ENCODE measurements at regions not wholly inside any gene's neighbourhood (a gene's known extent, or its start where the extent isn't known, plus 50 kb on each side); places are given as distances from the start of the nearest gene placed in this dataset.

GRCh38 chr12:125263385-125263784 is 198.2 kb downstream of the AACS start:
- Mint-ChIP-seq H3K27me3 (peaks cover 8% of the 10 kb centered on the region), H3K27ac (no peak overlapping the region), H3K36me3 (ENCODE audit: insufficient read depth) (no peaks in the 10 kb centered on the region), H3K4me3 (ENCODE audit: low read depth) (no peak overlapping the region), H3K9me3 (ENCODE audit: low read depth) (peaks cover 7% of the 10 kb centered on the region), H3K4me1 (ENCODE audit: low read depth) (no peaks in the 10 kb centered on the region)
- no peak for TF ChIP-seq CTCF (IDR thresholded peaks at IDR 0.05; ENCODE audit: unreplicated experiment)
- no peak for DNase-seq (ENCODE audit: low spot score, unreplicated experiment)

- no peaks in the 10 kb centered on the region for H3K4me1 Mint-ChIP-seq (ENCODE audit: low read depth)
- H3K4me3 Mint-ChIP-seq (ENCODE audit: low read depth), result no peak overlapping the region
- H3K36me3 Mint-ChIP-seq (ENCODE audit: insufficient read depth), result no peaks in the 10 kb centered on the region
- peaks cover 7% of the 10 kb centered on the region for H3K9me3 Mint-ChIP-seq (ENCODE audit: low read depth)
- H3K27ac Mint-ChIP-seq, result no peak overlapping the region
- no peak for TF ChIP-seq CTCF (IDR thresholded peaks at IDR 0.05; ENCODE audit: unreplicated experiment)
- no peaks in the 10 kb centered on the region for H3K27me3 Mint-ChIP-seq
- no peak for DNase-seq (ENCODE audit: low spot score, unreplicated experiment)
Observed at GRCh38 chr12:125267114-125267513, 201.9 kb downstream of the AACS start.

GRCh38 chr12:125269276-125269675 is 204.0 kb downstream of the AACS start:
- Mint-ChIP-seq H3K27me3 (no peaks in the 10 kb centered on the region), H3K4me1 (ENCODE audit: low read depth) (no peaks in the 10 kb centered on the region), H3K27ac (no peak overlapping the region), H3K9me3 (ENCODE audit: low read depth) (no peaks in the 10 kb centered on the region), H3K4me3 (ENCODE audit: low read depth) (no peak overlapping the region), H3K36me3 (ENCODE audit: insufficient read depth) (no peaks in the 10 kb centered on the region)
- no peak for TF ChIP-seq CTCF (IDR thresholded peaks at IDR 0.05; ENCODE audit: unreplicated experiment)
- no peak for DNase-seq (ENCODE audit: low spot score, unreplicated experiment)

- no peak for TF ChIP-seq CTCF (IDR thresholded peaks at IDR 0.05; ENCODE audit: unreplicated experiment)
- DNase-seq (ENCODE audit: low spot score, unreplicated experiment), result no peak
- peaks cover 3% of the 10 kb centered on the region for H3K27me3 Mint-ChIP-seq
- H3K27ac Mint-ChIP-seq, result no peak overlapping the region
- no peak overlapping the region for H3K4me3 Mint-ChIP-seq (ENCODE audit: low read depth)
- no peaks in the 10 kb centered on the region for H3K4me1 Mint-ChIP-seq (ENCODE audit: low read depth)
- H3K36me3 Mint-ChIP-seq (ENCODE audit: insufficient read depth), result no peaks in the 10 kb centered on the region
- H3K9me3 Mint-ChIP-seq (ENCODE audit: low read depth), result no peaks in the 10 kb centered on the region
Observed at GRCh38 chr12:125271892-125272291, 206.7 kb downstream of the AACS start.

GRCh38 chr12:125272383-125272933 is 207.2 kb downstream of the AACS start:
- H3K4me3 Mint-ChIP-seq (ENCODE audit: low read depth), result no peak overlapping the region

More at GRCh38 chr12:125272383-125272933, 207.2 kb downstream of the AACS start:
- Mint-ChIP-seq H3K36me3 (ENCODE audit: insufficient read depth) (no peaks in the 10 kb centered on the region), H3K9me3 (ENCODE audit: low read depth) (no peaks in the 10 kb centered on the region), H3K27ac (no peak overlapping the region), H3K27me3 (peaks cover 4% of the 10 kb centered on the region), H3K4me1 (ENCODE audit: low read depth) (no peaks in the 10 kb centered on the region)
- DNase-seq (ENCODE audit: low spot score, unreplicated experiment), result no peak
- no peak for TF ChIP-seq CTCF (IDR thresholded peaks at IDR 0.05; ENCODE audit: unreplicated experiment)

Data from progenitor cell of endocrine pancreas (in vitro differentiated cells).